ENCODE measurements at regions not wholly inside any gene's neighbourhood (a gene's known extent, or its start where the extent isn't known, plus 50 kb on each side); places are given as distances from the start of the nearest gene placed in this dataset.

DNA sequence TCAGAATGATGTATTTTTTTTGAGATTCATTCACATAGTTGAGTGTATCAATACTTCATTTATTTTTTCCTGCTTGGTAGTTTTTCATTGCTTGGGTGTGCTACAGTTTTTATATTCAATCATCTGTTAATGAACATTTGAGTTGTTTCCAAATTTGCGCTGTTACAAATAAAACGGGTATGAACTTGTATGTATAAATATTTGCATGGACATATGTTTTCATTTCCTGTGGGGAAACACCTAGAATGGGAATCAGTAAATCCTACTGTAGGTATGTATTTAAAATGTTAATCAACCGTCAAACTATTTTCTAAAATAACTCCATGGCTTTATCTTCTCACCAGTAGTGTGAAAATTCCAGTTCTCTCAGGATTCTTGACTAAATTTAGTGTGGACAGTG is 826.3 kb downstream of the EFNB2 start:
- no peak for TF ChIP-seq GATA2 (IDR thresholded peaks at IDR 0.05; ENCODE audit: low read depth, low read length)
- no peak for TF ChIP-seq GATA3 (IDR thresholded peaks at IDR 0.05; ENCODE audit: low read depth, low read length)

Data from SH-SY5Y (cell line).